GM20000 (cell line): ENCODE measurements at regions not wholly inside any gene's neighbourhood (a gene's known extent, or its start where the extent isn't known, plus 50 kb on each side); places are given as distances from the start of the nearest gene placed in this dataset.

Source experiments
- DNase-seq: peaks from one replicate; pipeline ENCODE4 v3.0.0; 2012; ENCODE audit warnings: low spot score
- TF ChIP-seq, protein P1 (sequence below): IDR thresholded peaks from 2 replicates; pipeline ENCODE4 v1.5.1; 2012; ENCODE audit warnings: mild to moderate bottlenecking, control low read depth; ENCODE audit errors: extremely low read depth, missing control alignments

DNA sequence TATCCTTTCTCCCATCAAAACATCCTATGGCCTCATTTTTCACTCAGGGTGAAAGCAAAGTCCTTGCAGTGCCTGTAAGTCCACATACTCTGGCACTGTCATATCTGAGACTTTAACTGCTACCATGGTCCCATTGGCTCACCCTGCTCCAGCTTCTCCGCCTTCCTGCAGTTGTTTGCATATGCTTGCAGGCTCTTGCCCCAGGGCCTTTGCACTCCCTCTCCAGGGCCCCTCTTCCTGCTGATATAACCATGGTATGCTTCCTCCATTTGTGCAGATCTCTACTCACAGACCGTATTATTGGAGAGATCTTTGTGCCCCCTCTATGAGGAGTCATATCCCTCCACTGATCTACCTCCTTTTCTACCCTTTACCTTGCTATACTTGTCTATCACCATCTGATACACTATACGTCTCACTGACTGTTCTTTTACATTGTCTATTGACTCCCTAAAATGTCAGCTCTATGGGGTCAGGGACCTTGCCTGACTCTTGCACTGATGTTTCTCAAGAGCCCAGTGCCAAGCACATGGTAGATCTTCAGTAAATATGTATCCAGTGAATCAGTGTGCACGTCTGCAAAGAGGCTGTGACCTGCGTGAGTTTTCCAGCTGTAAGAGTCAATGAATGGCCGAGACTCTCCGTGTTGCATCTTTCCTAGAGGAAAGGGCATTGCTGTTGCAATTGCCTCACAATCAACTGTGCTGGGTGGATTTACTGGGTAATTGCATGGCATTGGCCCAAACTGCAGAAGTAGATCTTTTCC is 81.7 kb upstream of the CPEB4 start:
- no peak for DNase-seq
- TF ChIP-seq, protein P1, sequence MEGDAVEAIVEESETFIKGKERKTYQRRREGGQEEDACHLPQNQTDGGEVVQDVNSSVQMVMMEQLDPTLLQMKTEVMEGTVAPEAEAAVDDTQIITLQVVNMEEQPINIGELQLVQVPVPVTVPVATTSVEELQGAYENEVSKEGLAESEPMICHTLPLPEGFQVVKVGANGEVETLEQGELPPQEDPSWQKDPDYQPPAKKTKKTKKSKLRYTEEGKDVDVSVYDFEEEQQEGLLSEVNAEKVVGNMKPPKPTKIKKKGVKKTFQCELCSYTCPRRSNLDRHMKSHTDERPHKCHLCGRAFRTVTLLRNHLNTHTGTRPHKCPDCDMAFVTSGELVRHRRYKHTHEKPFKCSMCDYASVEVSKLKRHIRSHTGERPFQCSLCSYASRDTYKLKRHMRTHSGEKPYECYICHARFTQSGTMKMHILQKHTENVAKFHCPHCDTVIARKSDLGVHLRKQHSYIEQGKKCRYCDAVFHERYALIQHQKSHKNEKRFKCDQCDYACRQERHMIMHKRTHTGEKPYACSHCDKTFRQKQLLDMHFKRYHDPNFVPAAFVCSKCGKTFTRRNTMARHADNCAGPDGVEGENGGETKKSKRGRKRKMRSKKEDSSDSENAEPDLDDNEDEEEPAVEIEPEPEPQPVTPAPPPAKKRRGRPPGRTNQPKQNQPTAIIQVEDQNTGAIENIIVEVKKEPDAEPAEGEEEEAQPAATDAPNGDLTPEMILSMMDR, result no peak

- TF ChIP-seq, protein P1, result no peak
These were observed 80.9 kb upstream of the CPEB4 start for GRCh38 chr5:173807181-173807655.

GRCh38 chr5:173808079-173808808 is 79.9 kb upstream of the CPEB4 start:
- no peak for DNase-seq
- TF ChIP-seq, protein P1, result no peak

More at GRCh38 chr5:173807181-173807655, 80.9 kb upstream of the CPEB4 start:
- no peak for DNase-seq

- TF ChIP-seq, protein P1, result no peak
- DNase-seq, result no peak
These were observed 79.1 kb upstream of the CPEB4 start for GRCh38 chr5:173809014-173809413.

- TF ChIP-seq, protein P1, result no peak
- no peak for DNase-seq
These were observed 75.2 kb upstream of the CPEB4 start for GRCh38 chr5:173812811-173813550.

- TF ChIP-seq, protein P1, result no peak
- DNase-seq, result no peak
These were observed 74.1 kb upstream of the CPEB4 start for GRCh38 chr5:173814053-173814452.
